A549 (cell line): ENCODE measurements at regions not wholly inside any gene's neighbourhood (a gene's known extent, or its start where the extent isn't known, plus 50 kb on each side); places are given as distances from the start of the nearest gene placed in this dataset.

Experiments used
- ATAC-seq, 2 experiments: fragments of 200-7000 bp in 1 of 2; fragments of >200 bp in 1 of 2; cut with Nextera tagmentation in 1 of 2; cut with Tn5 transposase in 1 of 2; 3 replicates each; pipeline versions ENCODE4 v1.8.0 to v1.9.1; 2018 to 2020; ENCODE audit warnings: mild to moderate bottlenecking in 1 of 2, moderate library complexity in 1 of 2
- CTCF ChIA-PET: fragments of 300-600 bp; sonication (Branson Sonifier 250); formaldehyde crosslinking; extraction: SDS; loops from one replicate; lab custom pipeline; 2021; ENCODE audit warnings: antibody characterized with exemption, inconsistent platforms; lab: Yijun Ruan, JAX
- POLR2A ChIA-PET: fragments of 350-600 bp; formaldehyde crosslinking; extraction: SDS; loops from one replicate; lab custom pipeline; 2021; ENCODE audit warnings: antibody characterized with exemption, inconsistent platforms; lab: Yijun Ruan, JAX
- DNase-seq, 2 experiments: peaks; one replicate each; pipeline versions ENCODE4 v3.0.0 to v3.0.0-alpha.2; 2011 to 2016; ENCODE audit warnings: low read depth in 1 of 2, low spot score in 1 of 2
- FAIRE-seq: peaks from 2 replicates; lab custom pipeline; 2011; peaks lifted over from hg19 to GRCh38; lab: Jason Lieb, UNC
- H3K27ac ChIP-seq, 2 experiments: fragments of >200 bp; sonication (Bioruptor Twin); formaldehyde crosslinking; 3 replicates each; pipeline ENCODE4 v1.5.1; 2016 to 2017
- H3K4me1 ChIP-seq: fragments of >200 bp; sonication (Bioruptor Twin); formaldehyde crosslinking; 3 replicates; pipeline ENCODE4 v1.6.1; 2016
- H3K4me2 ChIP-seq: fragments of >200 bp; sonication (Bioruptor Twin); formaldehyde crosslinking; 3 replicates; pipeline ENCODE4 v1.6.1; 2016
- H3K4me3 ChIP-seq: fragments of >200 bp; sonication (Bioruptor Twin); formaldehyde crosslinking; 3 replicates; pipeline ENCODE4 v1.5.1; 2016
- H3K9me3 ChIP-seq: fragments of >200 bp; sonication (Bioruptor Twin); formaldehyde crosslinking; 3 replicates; pipeline ENCODE4 v1.6.1; 2016
- CEBPB ChIP-seq, 2 experiments: fragments of >200 bp in 1 of 2; sonication (Bioruptor Twin) in 1 of 2; formaldehyde crosslinking in 1 of 2; IDR thresholded peaks; 2 replicates each; pipeline ENCODE4 v1.6.1; 2012 to 2016
- EHF ChIP-seq: fragments of 250-450 bp; sonication (Bioruptor Pico); IDR thresholded peaks from 2 replicates; pipeline ENCODE4 v1.5.0; 2020; ENCODE audit warnings: mild to moderate bottlenecking
- EP300 ChIP-seq, 2 experiments: fragments of >200 bp; sonication (Bioruptor Twin); formaldehyde crosslinking; IDR thresholded peaks; 2 replicates in 1 of 2; 3 replicates in 1 of 2; pipeline ENCODE4 v1.6.1; 2016 to 2017
- FOSB ChIP-seq: fragments of 250-450 bp; sonication (Bioruptor Pico); IDR thresholded peaks from 2 replicates; pipeline ENCODE4 v1.5.0; 2020; ENCODE audit warnings: mild to moderate bottlenecking, moderate library complexity
- FOSL2 ChIP-seq, 2 experiments: fragments of 450-650 bp in 1 of 2; fragments of >200 bp in 1 of 2; sonication (Bioruptor Twin) in 1 of 2; formaldehyde crosslinking; IDR thresholded peaks; 2 replicates each; pipeline versions ENCODE4 v1.5.0 to v1.6.1; 2016 to 2020; ENCODE audit warnings: mild to moderate bottlenecking in 1 of 2, moderate library complexity in 1 of 2
- FOXS1 ChIP-seq: fragments of 250-450 bp; sonication (Bioruptor Pico); IDR thresholded peaks from 2 replicates; pipeline ENCODE4 v1.5.0; 2020; ENCODE audit warnings: mild to moderate bottlenecking, moderate library complexity
- GATA3 ChIP-seq: IDR thresholded peaks from 2 replicates; pipeline ENCODE4 v1.6.1; 2012; ENCODE audit warnings: borderline replicate concordance
- HEYL ChIP-seq: fragments of 250-450 bp; sonication (Bioruptor Pico); IDR thresholded peaks from 2 replicates; pipeline ENCODE4 v1.8.0; 2021; ENCODE audit warnings: mild to moderate bottlenecking, moderate library complexity
- MAFK ChIP-seq: fragments of 450-650 bp; IDR thresholded peaks from 2 replicates; pipeline ENCODE4 v1.6.1; 2014; ENCODE audit not compliant: partially characterized antibody
- MAZ ChIP-seq: fragments of 150-350 bp; IDR thresholded peaks from 2 replicates; pipeline ENCODE4 v1.6.1; 2014; ENCODE audit warnings: antibody characterized with exemption, low read depth, low read length, borderline replicate concordance
- NFE2L2 ChIP-seq: fragments of 150-350 bp; conservative IDR thresholded peaks from 2 replicates; pipeline ENCODE4 v1.6.1; 2014; ENCODE audit warnings: low read length
- NPAS2 ChIP-seq: fragments of 250-450 bp; sonication (Bioruptor Pico); IDR thresholded peaks from 2 replicates; pipeline ENCODE4 v1.8.0; 2022; ENCODE audit warnings: mild to moderate bottlenecking, moderate library complexity, borderline replicate concordance
- NR3C1 ChIP-seq: fragments of >200 bp; sonication (Bioruptor Twin); formaldehyde crosslinking; IDR thresholded peaks from 3 replicates; pipeline ENCODE4 v1.6.1; 2017
- POLR2A ChIP-seq: IDR thresholded peaks from 2 replicates; pipeline ENCODE4 v1.6.1; 2012; ENCODE audit warnings: mild to moderate bottlenecking, low read length
- RFX5 ChIP-seq: fragments of 450-650 bp; IDR thresholded peaks from 2 replicates; pipeline ENCODE4 v1.7.1; 2014; ENCODE audit warnings: antibody characterized with exemption, mild to moderate bottlenecking, moderate library complexity
- RNF2 ChIP-seq: fragments of 200-600 bp; sonication (generic); IDR thresholded peaks from 2 replicates; pipeline ENCODE4 v1.6.1; 2016; ENCODE audit warnings: low read depth, mild to moderate bottlenecking, antibody characterized with exemption, moderate library complexity, borderline replicate concordance
- SMC3 ChIP-seq: fragments of >200 bp; sonication (Bioruptor Twin); formaldehyde crosslinking; IDR thresholded peaks from 3 replicates; pipeline ENCODE4 v1.6.1; 2018; ENCODE audit warnings: inconsistent platforms
- SREBF2 ChIP-seq: fragments of 450-650 bp; IDR thresholded peaks from 2 replicates; pipeline ENCODE4 v1.6.1; 2014; ENCODE audit warnings: mild to moderate bottlenecking, moderate library complexity
- ZFP36 ChIP-seq: fragments of 450-650 bp; IDR thresholded peaks from 2 replicates; pipeline ENCODE4 v1.6.1; 2014; ENCODE audit warnings: borderline replicate concordance; ENCODE audit not compliant: partially characterized antibody
- ZSCAN20 ChIP-seq: fragments of 250-450 bp; sonication (Bioruptor Pico); IDR thresholded peaks from 2 replicates; pipeline ENCODE4 v1.8.0; 2022; ENCODE audit warnings: mild to moderate bottlenecking, moderate library complexity
- WGBS: methylation state at CpG from one replicate; pipeline ENCODE4 v1.1.6; 2017; ENCODE audit errors: missing lambda C conversion rate; 5-methylcytosine and 5-hydroxymethylcytosine counted together
- TF ChIP-seq, protein P1 (sequence below): fragments of >200 bp; sonication (Bioruptor Twin); formaldehyde crosslinking; IDR thresholded peaks from 2 replicates; pipeline ENCODE4 v1.6.1; 2016
- TF ChIP-seq, protein P2 (sequence below): IDR thresholded peaks from 2 replicates; pipeline ENCODE4 v1.6.1; 2012
- TF ChIP-seq, protein P3 (sequence below): fragments of >200 bp; sonication (Bioruptor Twin); formaldehyde crosslinking; IDR thresholded peaks from 3 replicates; pipeline ENCODE4 v1.5.1; 2016
- TF ChIP-seq, protein P4 (sequence below): fragments of >200 bp; sonication (Bioruptor Twin); formaldehyde crosslinking; IDR thresholded peaks from 3 replicates; pipeline ENCODE4 v1.6.1; 2016

DNA sequence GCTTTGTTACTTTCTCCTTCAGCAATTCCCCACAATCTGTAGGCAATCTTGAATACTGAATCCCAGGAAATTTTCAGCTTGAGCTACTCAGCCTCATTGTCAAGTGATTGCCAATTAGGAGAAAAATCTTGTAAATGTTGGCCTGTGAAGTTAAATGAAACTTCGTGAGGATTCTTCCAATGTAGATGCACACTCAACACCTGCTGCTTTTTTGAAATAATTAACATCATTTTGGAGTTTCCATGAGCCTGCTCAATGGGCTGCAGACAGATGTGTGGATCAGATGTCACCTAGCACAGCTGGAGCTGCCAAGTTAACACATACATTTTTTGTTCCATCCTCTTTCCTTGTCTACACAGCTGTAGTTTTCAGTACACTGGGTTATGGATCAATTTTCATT, 645.6 kb upstream of the LUZP2 start:
- TF ChIP-seq FOSL2 (IDR thresholded peaks at IDR 0.05) (no peak), FOSL2 (CRISPR knock-in tag; IDR thresholded peaks at IDR 0.05) (no peak), POLR2A (no peak), FOSB (no peak), NFE2L2 (no peak), SMC3 (no peak), EHF (no peak), RNF2 (no peak), HEYL (no peak), RFX5 (no peak), GATA3 (no peak), ZFP36 (no peak), NR3C1 (no peak), MAZ (no peak), EP300 (IDR thresholded peaks at IDR 0.05) (no peak), NPAS2 (CRISPR knock-in tag) (no peak)
- TF ChIP-seq, protein P1, sequence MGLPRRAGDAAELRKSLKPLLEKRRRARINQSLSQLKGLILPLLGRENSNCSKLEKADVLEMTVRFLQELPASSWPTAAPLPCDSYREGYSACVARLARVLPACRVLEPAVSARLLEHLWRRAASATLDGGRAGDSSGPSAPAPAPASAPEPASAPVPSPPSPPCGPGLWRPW = no peak
- TF ChIP-seq, protein P2, sequence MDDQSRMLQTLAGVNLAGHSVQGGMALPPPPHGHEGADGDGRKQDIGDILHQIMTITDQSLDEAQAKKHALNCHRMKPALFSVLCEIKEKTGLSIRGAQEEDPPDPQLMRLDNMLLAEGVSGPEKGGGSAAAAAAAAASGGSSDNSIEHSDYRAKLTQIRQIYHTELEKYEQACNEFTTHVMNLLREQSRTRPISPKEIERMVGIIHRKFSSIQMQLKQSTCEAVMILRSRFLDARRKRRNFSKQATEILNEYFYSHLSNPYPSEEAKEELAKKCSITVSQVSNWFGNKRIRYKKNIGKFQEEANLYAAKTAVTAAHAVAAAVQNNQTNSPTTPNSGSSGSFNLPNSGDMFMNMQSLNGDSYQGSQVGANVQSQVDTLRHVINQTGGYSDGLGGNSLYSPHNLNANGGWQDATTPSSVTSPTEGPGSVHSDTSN = no peak
- TF ChIP-seq, protein P3, sequence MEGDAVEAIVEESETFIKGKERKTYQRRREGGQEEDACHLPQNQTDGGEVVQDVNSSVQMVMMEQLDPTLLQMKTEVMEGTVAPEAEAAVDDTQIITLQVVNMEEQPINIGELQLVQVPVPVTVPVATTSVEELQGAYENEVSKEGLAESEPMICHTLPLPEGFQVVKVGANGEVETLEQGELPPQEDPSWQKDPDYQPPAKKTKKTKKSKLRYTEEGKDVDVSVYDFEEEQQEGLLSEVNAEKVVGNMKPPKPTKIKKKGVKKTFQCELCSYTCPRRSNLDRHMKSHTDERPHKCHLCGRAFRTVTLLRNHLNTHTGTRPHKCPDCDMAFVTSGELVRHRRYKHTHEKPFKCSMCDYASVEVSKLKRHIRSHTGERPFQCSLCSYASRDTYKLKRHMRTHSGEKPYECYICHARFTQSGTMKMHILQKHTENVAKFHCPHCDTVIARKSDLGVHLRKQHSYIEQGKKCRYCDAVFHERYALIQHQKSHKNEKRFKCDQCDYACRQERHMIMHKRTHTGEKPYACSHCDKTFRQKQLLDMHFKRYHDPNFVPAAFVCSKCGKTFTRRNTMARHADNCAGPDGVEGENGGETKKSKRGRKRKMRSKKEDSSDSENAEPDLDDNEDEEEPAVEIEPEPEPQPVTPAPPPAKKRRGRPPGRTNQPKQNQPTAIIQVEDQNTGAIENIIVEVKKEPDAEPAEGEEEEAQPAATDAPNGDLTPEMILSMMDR = no peak
- Histone ChIP-seq H3K4me1 (no peaks in the 10 kb centered on the region), H3K9me3 (no peaks in the 10 kb centered on the region), H3K4me3 (no peak overlapping the region), H3K4me2 (no peak overlapping the region), H3K27ac (no peak overlapping the region)
- DNase-seq (no peak), ATAC-seq (no peak), FAIRE-seq (no peak)
- CTCF ChIA-PET = interaction anchor here (1.0 kb wide), 1 partner anchor 278 kb away, joined by 3 read pairs; no protein-coding TSS in a partner anchor
- POLR2A ChIA-PET = no interaction called here
- WGBS = 9% methylated on average over 1 of the region's 1 CpG

DNA sequence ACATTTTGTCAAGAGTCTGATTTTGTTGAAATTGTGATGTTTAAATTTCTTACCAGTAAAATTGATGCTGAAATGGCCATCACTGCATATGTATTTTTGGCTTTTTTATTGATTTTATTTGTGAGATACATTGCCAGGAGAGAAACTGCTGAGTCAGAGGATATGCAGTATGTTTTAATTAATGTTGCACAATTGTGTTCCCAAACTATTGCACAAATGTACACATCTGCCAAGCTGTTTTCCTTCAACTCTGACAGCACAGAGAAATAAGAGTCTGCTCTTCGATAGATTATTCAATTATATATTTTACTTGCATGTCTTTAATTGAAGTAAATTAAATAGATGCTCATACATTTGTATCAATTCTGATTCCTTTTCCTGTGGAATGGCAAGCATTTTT, 640.2 kb upstream of the LUZP2 start:
- H3K4me2 ChIP-seq = no peak overlapping the region

More for the DNA sequence above, 640.2 kb upstream of the LUZP2 start:
- FAIRE-seq (peak; percentile 13), ATAC-seq (no peak), DNase-seq (no peak)
- 9% methylated on average over 1 of the region's 1 CpG for WGBS
- ChIA-PET CTCF (no interaction called here), POLR2A (no interaction called here)
- no peak for TF ChIP-seq FOXS1
- no peak for TF ChIP-seq SMC3
- TF ChIP-seq CEBPB (IDR thresholded peaks at IDR 0.05) = peak in 1 of 2 experiments; percentile 58; a peak in 2 of 4 replicates
- no peak for TF ChIP-seq EP300 (IDR thresholded peaks at IDR 0.05)
- TF ChIP-seq SREBF2 = no peak
- TF ChIP-seq, protein P3 = no peak
- TF ChIP-seq ZSCAN20 (CRISPR knock-in tag) = no peak
- TF ChIP-seq, protein P4, sequence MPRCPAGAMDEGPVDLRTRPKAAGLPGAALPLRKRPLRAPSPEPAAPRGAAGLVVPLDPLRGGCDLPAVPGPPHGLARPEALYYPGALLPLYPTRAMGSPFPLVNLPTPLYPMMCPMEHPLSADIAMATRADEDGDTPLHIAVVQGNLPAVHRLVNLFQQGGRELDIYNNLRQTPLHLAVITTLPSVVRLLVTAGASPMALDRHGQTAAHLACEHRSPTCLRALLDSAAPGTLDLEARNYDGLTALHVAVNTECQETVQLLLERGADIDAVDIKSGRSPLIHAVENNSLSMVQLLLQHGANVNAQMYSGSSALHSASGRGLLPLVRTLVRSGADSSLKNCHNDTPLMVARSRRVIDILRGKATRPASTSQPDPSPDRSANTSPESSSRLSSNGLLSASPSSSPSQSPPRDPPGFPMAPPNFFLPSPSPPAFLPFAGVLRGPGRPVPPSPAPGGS = no peak
- peak; percentile 88 for TF ChIP-seq MAFK
- H3K4me3 ChIP-seq = no peak overlapping the region
- no peaks in the 10 kb centered on the region for H3K4me1 ChIP-seq
- H3K9me3 ChIP-seq = no peaks in the 10 kb centered on the region
- H3K27ac ChIP-seq = no peak overlapping the region
